GM18505 (cell line): ENCODE measurements at regions not wholly inside any gene's neighbourhood (a gene's known extent, or its start where the extent isn't known, plus 50 kb on each side); places are given as distances from the start of the nearest gene placed in this dataset.
"Not testable (repeated sequence)": the region's sequence is repeated elsewhere in the genome, so short reads cannot be mapped to it uniquely, and the experiment has no call there.

Source experiments
- ATAC-seq: cut with Tn5 transposase; IDR thresholded peaks from one replicate; pipeline ENCODE4 v1.9.1; 2021; ENCODE audit not compliant: unreplicated experiment
- POLR2A ChIP-seq: IDR thresholded peaks from 4 replicates; pipeline ENCODE4 v1.6.1; 2011; ENCODE audit warnings: borderline replicate concordance; ENCODE audit not compliant: insufficient read depth, insufficient read length; ENCODE audit errors: extremely low read depth

GRCh38 chr2:75896779-75897366 lies 186.2 kb upstream of the GCFC2 start:
- no peak for TF ChIP-seq POLR2A
- peak; percentile 94 for ATAC-seq

- peak; percentile 52 for ATAC-seq
- TF ChIP-seq POLR2A = no peak
These were observed 183.5 kb upstream of the GCFC2 start for GRCh38 chr2:75894170-75894569.

- ATAC-seq = no peak
- TF ChIP-seq POLR2A = no peak
These were observed 181.8 kb upstream of the GCFC2 start for GRCh38 chr2:75892490-75892889.

- ATAC-seq = no peak
- TF ChIP-seq POLR2A = no peak
These were observed 171.8 kb upstream of the GCFC2 start for GRCh38 chr2:75882530-75882929.

- not testable (repeated sequence) for ATAC-seq
These were observed 164.9 kb upstream of the GCFC2 start for GRCh38 chr2:75875606-75876005.

- ATAC-seq = not testable (repeated sequence)
These were observed 161.3 kb upstream of the GCFC2 start for GRCh38 chr2:75871762-75872614.

- no peak for ATAC-seq
- TF ChIP-seq POLR2A = no peak
These were observed 160.0 kb upstream of the GCFC2 start for GRCh38 chr2:75870651-75871137.

- TF ChIP-seq POLR2A = no peak
- ATAC-seq = no peak
These were observed 159.4 kb upstream of the GCFC2 start for GRCh38 chr2:75870133-75870532.

- no peak for TF ChIP-seq POLR2A
- ATAC-seq = no peak
These were observed 155.0 kb upstream of the GCFC2 start for GRCh38 chr2:75865702-75866101.

- no peak for ATAC-seq
- TF ChIP-seq POLR2A = no peak
These were observed 154.4 kb upstream of the GCFC2 start for GRCh38 chr2:75865083-75865482.

- no peak for TF ChIP-seq POLR2A
- ATAC-seq = no peak
These were observed 151.8 kb upstream of the GCFC2 start for GRCh38 chr2:75862547-75862946.

- no peak for TF ChIP-seq POLR2A
These were observed 142.7 kb upstream of the GCFC2 start for GRCh38 chr2:75853436-75853835.

GRCh38 chr2:75852639-75853038 lies 141.9 kb upstream of the GCFC2 start:
- TF ChIP-seq POLR2A = no peak
- ATAC-seq = no peak

More at GRCh38 chr2:75853436-75853835, 142.7 kb upstream of the GCFC2 start:
- no peak for ATAC-seq

GRCh38 chr2:75846683-75847190 lies 136.0 kb upstream of the GCFC2 start:
- no peak for TF ChIP-seq POLR2A
- ATAC-seq = no peak
